ENCODE measurements at regions not wholly inside any gene's neighbourhood (a gene's known extent, or its start where the extent isn't known, plus 50 kb on each side); places are given as distances from the start of the nearest gene placed in this dataset.

DNA sequence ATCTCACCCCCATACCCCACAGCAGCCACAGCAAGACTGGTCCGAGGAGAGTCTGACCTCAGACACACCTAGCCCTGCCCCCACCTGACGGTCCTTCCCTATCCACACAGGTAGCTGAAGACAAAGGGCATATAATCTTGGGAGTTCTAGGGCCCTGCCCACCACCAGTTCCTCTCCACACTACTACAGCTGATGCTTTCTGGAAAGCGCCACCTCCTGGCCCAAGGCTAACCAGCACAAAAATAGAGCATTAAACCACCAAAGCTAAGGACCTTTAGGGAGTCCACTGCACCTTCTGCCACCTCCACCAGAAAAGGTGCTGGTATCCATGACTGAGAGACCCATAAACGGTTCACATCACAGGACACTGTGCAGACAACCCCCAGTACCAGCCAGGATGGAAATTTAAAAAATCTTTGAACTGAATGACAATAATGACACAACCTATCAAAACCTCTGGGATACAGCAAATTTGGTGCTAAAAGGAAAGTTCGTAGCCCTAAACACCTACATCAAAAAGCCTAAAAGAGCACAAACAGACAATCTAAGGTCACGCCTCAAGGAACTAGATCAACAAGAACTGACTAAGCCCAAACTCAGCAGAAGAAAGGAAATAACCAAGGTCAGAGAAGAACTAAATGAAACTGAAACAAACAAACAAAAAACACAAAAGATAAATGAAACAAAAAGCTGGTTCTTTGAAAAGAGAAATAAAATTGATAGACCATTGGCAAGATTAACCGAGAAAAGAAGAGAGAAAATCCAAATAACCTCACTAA lies 122.1 kb upstream of the TPRG1 start:
- TF ChIP-seq, protein P1, sequence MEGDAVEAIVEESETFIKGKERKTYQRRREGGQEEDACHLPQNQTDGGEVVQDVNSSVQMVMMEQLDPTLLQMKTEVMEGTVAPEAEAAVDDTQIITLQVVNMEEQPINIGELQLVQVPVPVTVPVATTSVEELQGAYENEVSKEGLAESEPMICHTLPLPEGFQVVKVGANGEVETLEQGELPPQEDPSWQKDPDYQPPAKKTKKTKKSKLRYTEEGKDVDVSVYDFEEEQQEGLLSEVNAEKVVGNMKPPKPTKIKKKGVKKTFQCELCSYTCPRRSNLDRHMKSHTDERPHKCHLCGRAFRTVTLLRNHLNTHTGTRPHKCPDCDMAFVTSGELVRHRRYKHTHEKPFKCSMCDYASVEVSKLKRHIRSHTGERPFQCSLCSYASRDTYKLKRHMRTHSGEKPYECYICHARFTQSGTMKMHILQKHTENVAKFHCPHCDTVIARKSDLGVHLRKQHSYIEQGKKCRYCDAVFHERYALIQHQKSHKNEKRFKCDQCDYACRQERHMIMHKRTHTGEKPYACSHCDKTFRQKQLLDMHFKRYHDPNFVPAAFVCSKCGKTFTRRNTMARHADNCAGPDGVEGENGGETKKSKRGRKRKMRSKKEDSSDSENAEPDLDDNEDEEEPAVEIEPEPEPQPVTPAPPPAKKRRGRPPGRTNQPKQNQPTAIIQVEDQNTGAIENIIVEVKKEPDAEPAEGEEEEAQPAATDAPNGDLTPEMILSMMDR (IDR thresholded peaks at IDR 0.05): no peak
- no peak for TF ChIP-seq POLR2A (IDR thresholded peaks at IDR 0.05)
